Panc1 (cell line): ENCODE measurements at regions not wholly inside any gene's neighbourhood (a gene's known extent, or its start where the extent isn't known, plus 50 kb on each side); places are given as distances from the start of the nearest gene placed in this dataset.

ENCODE experiments used
- ATAC-seq: fragments of 200-7000 bp; cut with Tn5 transposase; 2 replicates; pipeline ENCODE4 v1.9.1; 2020; ENCODE audit warnings: mild to moderate bottlenecking, moderate library complexity
- BruUV-seq: library from RNA; stranded (reverse); fragments of 400-500 nt; replicated peaks from 2 replicates; lab custom pipeline; 2021; lab: Mats Ljungman, UMichigan
- CTCF ChIA-PET: fragments of 300-600 bp; sonication (Branson Sonifier 250); formaldehyde crosslinking; loops from one replicate; lab custom pipeline; 2022; ENCODE audit warnings: antibody characterized with exemption; lab: Charles Lee
- POLR2A ChIA-PET: fragments of 300-600 bp; sonication (Branson Sonifier 250); formaldehyde crosslinking; loops from one replicate; lab custom pipeline; 2022; ENCODE audit warnings: antibody characterized with exemption; lab: Charles Lee
- DNase-seq: peaks from one replicate; pipeline ENCODE4 v3.0.0-alpha.2; 2010; ENCODE audit warnings: low read depth, low spot score
- H3K27ac ChIP-seq: 2 replicates; pipeline ENCODE4 v1.5.1; 2011; ENCODE audit warnings: mild to moderate bottlenecking, low read length, inconsistent platforms
- H3K27me3 ChIP-seq: fragments of 200-500 bp; sonication (Bioruptor generic); 2 replicates; pipeline ENCODE4 v1.6.0; 2014; ENCODE audit warnings: low read length, inconsistent platforms; ENCODE audit not compliant: control insufficient read depth, insufficient read depth
- H3K36me3 ChIP-seq: fragments of 200-500 bp; sonication (Bioruptor generic); 2 replicates; pipeline ENCODE4 v1.5.1; 2014; ENCODE audit warnings: inconsistent platforms, mild to moderate bottlenecking, low read length, moderate library complexity; ENCODE audit not compliant: control insufficient read depth, insufficient read depth
- H3K4me1 ChIP-seq: 2 replicates; pipeline ENCODE4 v1.5.1; 2011; ENCODE audit warnings: inconsistent platforms, mild to moderate bottlenecking, low read length, moderate library complexity; ENCODE audit not compliant: control insufficient read depth, insufficient read depth
- H3K4me3 ChIP-seq, 2 experiments: 2 replicates each; pipeline ENCODE4 v1.5.1; 2011 to 2012; ENCODE audit warnings: low read depth in 2 of 2, low read length in 2 of 2, mild to moderate bottlenecking in 2 of 2, inconsistent platforms in 1 of 2, moderate library complexity in 1 of 2
- H3K9me3 ChIP-seq: fragments of 200-500 bp; sonication (Bioruptor generic); 2 replicates; pipeline ENCODE4 v1.5.1; 2014; ENCODE audit warnings: low read depth, mild to moderate bottlenecking, inconsistent platforms, low read length, moderate library complexity; ENCODE audit not compliant: control insufficient read depth, insufficient read depth
- CTCF ChIP-seq: fragments of 450-650 bp; IDR thresholded peaks from 2 replicates; pipeline ENCODE4 v1.5.1; 2017; ENCODE audit warnings: mild to moderate bottlenecking
- POLR2AphosphoS5 ChIP-seq: IDR thresholded peaks from 2 replicates; pipeline ENCODE4 v1.6.1; 2012; ENCODE audit warnings: mild to moderate bottlenecking, low read depth, low read length, moderate library complexity
- REST ChIP-seq, 2 experiments: IDR thresholded peaks; 2 replicates each; pipeline ENCODE4 v1.6.1; 2011 to 2012; ENCODE audit warnings: low read depth in 2 of 2, control low read depth in 1 of 2, low read length in 1 of 2, mild to moderate bottlenecking in 1 of 2, moderate library complexity in 1 of 2; ENCODE audit not compliant: insufficient read depth in 1 of 2
- SIN3A ChIP-seq: IDR thresholded peaks from 2 replicates; pipeline ENCODE4 v1.6.1; 2012; ENCODE audit warnings: low read depth, mild to moderate bottlenecking, low read length, moderate library complexity, borderline replicate concordance; ENCODE audit not compliant: insufficient read depth
- TCF7L2 ChIP-seq: IDR thresholded peaks from 2 replicates; pipeline ENCODE4 v1.6.1; 2011; ENCODE audit warnings: mild to moderate bottlenecking, low read depth, low read length, inconsistent platforms
- in situ Hi-C: cut with HindIII; loops from 2 replicates; pipeline ENCODE4 v1.10.0; 2016; ENCODE audit warnings: low sequenced_read_pairs, low pct_unique_long_range_greater_than_20kb
- intact Hi-C: fragments of 100-400 bp; cut with micrococcal nuclease; formaldehyde crosslinking; loops from one replicate; pipeline ENCODE4 v1.10.0; 2022; ENCODE audit not compliant: unreplicated experiment

GRCh38 chr1:218101409-218101808 is 183.7 kb upstream of the RRP15 start:
- H3K4me3 ChIP-seq, result no peak overlapping the region
- intact Hi-C loops, result no loop called here
- H3K4me1 ChIP-seq, result no peaks in the 10 kb centered on the region
- POLR2A ChIA-PET, result no interaction called here
- TF ChIP-seq SIN3A (no peak), TCF7L2 (no peak), POLR2AphosphoS5 (no peak), CTCF (no peak), REST (IDR thresholded peaks at IDR 0.05; ENCODE audit: insufficient read depth in 1 of 2, low read depth in 2 of 2, low read length in 1 of 2) (no peak)
- no peak for DNase-seq
- H3K9me3 ChIP-seq, result no peaks in the 10 kb centered on the region
- ATAC-seq, result no peak
- in situ Hi-C loops, result no loop called here
- H3K27ac ChIP-seq, result no peak overlapping the region
- CTCF ChIA-PET, result no interaction called here
- no peaks in the 10 kb centered on the region for H3K27me3 ChIP-seq
- no peaks in the 10 kb centered on the region for H3K36me3 ChIP-seq
- BruUV-seq, result no TSS peak

GRCh38 chr1:218108034-218108433 is 177.1 kb upstream of the RRP15 start:
- ChIA-PET POLR2A (no interaction called here), CTCF (no interaction called here)
- Histone ChIP-seq H3K4me3 (no peak overlapping the region), H3K36me3 (no peaks in the 10 kb centered on the region), H3K27me3 (no peaks in the 10 kb centered on the region), H3K27ac (no peak overlapping the region), H3K4me1 (no peaks in the 10 kb centered on the region), H3K9me3 (no peaks in the 10 kb centered on the region)
- intact Hi-C loops (no loop called here), in situ Hi-C loops (no loop called here)
- TF ChIP-seq SIN3A (no peak), POLR2AphosphoS5 (no peak), REST (IDR thresholded peaks at IDR 0.05; ENCODE audit: insufficient read depth in 1 of 2, low read depth in 2 of 2, low read length in 1 of 2) (no peak), CTCF (no peak), TCF7L2 (no peak)
- ATAC-seq (no peak), DNase-seq (no peak)
- no TSS peak for BruUV-seq
